Liver (tissue), 8 donors: ENCODE measurements at regions not wholly inside any gene's neighbourhood (a gene's known extent, or its start where the extent isn't known, plus 50 kb on each side); places are given as distances from the start of the nearest gene placed in this dataset.

ENCODE experiments used
- DNase-seq: peaks from one replicate; pipeline ENCODE4 v3.0.0-alpha.2; 2017; ENCODE audit warnings: low spot score
- H3K27ac ChIP-seq, 2 donors: one replicate each; pipeline ENCODE4 v1.7.0; 2013; ENCODE audit warnings: inconsistent platforms in 2 of 2, low read length in 2 of 2, control low read depth in 1 of 2, low read depth in 1 of 2, mild to moderate bottlenecking in 1 of 2
- H3K27me3 ChIP-seq, 4 donors: one replicate each; pipeline versions ENCODE4 v1.6.1 to v1.7.0; 2013; ENCODE audit warnings: low read length in 3 of 4, inconsistent platforms in 1 of 4, mild to moderate bottlenecking in 1 of 4, moderate library complexity in 1 of 4; ENCODE audit not compliant: control insufficient read depth in 4 of 4, insufficient read depth in 4 of 4
- H3K36me3 ChIP-seq, 4 donors: one replicate each; pipeline versions ENCODE4 v1.6.1 to v1.7.0; 2013; ENCODE audit warnings: low read length in 3 of 4, mild to moderate bottlenecking in 3 of 4, low read depth in 1 of 4, moderate library complexity in 1 of 4; ENCODE audit not compliant: control insufficient read depth in 4 of 4, insufficient read depth in 3 of 4
- H3K4me1 ChIP-seq, 4 donors: one replicate each; pipeline versions ENCODE4 v1.6.1 to v1.7.0; 2013; ENCODE audit warnings: low read length in 3 of 4, mild to moderate bottlenecking in 3 of 4, moderate library complexity in 1 of 4; ENCODE audit not compliant: control insufficient read depth in 4 of 4, insufficient read depth in 4 of 4
- H3K4me3 ChIP-seq, 3 donors: one replicate each; pipeline versions ENCODE4 v1.6.1 to v1.7.0; 2013; ENCODE audit warnings: low read length in 3 of 3, control low read depth in 1 of 3, low read depth in 1 of 3, mild to moderate bottlenecking in 1 of 3
- H3K9ac ChIP-seq, 2 donors: one replicate each; pipeline ENCODE4 v1.7.0; 2013; ENCODE audit warnings: low read length in 2 of 2, mild to moderate bottlenecking in 2 of 2, moderate library complexity in 2 of 2, control low read depth in 1 of 2, low read depth in 1 of 2
- H3K9me3 ChIP-seq, 4 donors: one replicate each; pipeline versions ENCODE4 v1.6.1 to v1.7.0; 2013; ENCODE audit warnings: low read length in 3 of 4; ENCODE audit not compliant: control insufficient read depth in 4 of 4
- ATF3 ChIP-seq: IDR thresholded peaks from 2 replicates; pipeline ENCODE4 v1.6.1; 2016; ENCODE audit warnings: antibody characterized with exemption
- CTCF ChIP-seq: fragments of 150-350 bp; IDR thresholded peaks from 2 replicates; pipeline ENCODE4 v1.5.1; 2017; ENCODE audit warnings: improper control_type of control experiment, low read depth, low read length; ENCODE audit not compliant: missing input control
- EGR1 ChIP-seq, 2 donors: IDR thresholded peaks; 2 replicates each; pipeline ENCODE4 v1.6.1; 2016 to 2018; ENCODE audit warnings: antibody characterized with exemption in 2 of 2, low read depth in 2 of 2
- FOXA1 ChIP-seq: IDR thresholded peaks from 2 replicates; pipeline ENCODE4 v1.6.1; 2016; ENCODE audit warnings: antibody characterized with exemption
- FOXA2 ChIP-seq: IDR thresholded peaks from 2 replicates; pipeline ENCODE4 v1.6.1; 2016; ENCODE audit warnings: antibody characterized with exemption
- GABPA ChIP-seq, 2 donors: IDR thresholded peaks in 1 of 2; conservative IDR thresholded peaks in 1 of 2; 2 replicates each; pipeline ENCODE4 v1.6.1; 2016; ENCODE audit warnings: antibody characterized with exemption in 2 of 2, mild to moderate bottlenecking in 1 of 2, moderate library complexity in 1 of 2
- HNF4A ChIP-seq, 2 donors: conservative IDR thresholded peaks; 2 replicates each; pipeline ENCODE4 v1.6.1; 2016; ENCODE audit warnings: antibody characterized with exemption in 2 of 2, mild to moderate bottlenecking in 2 of 2
- JUND ChIP-seq, 2 donors: IDR thresholded peaks; 2 replicates each; pipeline ENCODE4 v1.6.1; 2016; ENCODE audit warnings: antibody characterized with exemption in 2 of 2
- MAX ChIP-seq: IDR thresholded peaks from 2 replicates; pipeline ENCODE4 v1.6.1; 2016; ENCODE audit warnings: antibody characterized with exemption
- NR2F2 ChIP-seq: IDR thresholded peaks from 2 replicates; pipeline ENCODE4 v1.6.1; 2016; ENCODE audit warnings: antibody characterized with exemption
- RAD21 ChIP-seq, 2 donors: IDR thresholded peaks; 2 replicates each; pipeline ENCODE4 v1.6.1; 2016; ENCODE audit warnings: antibody characterized with exemption in 2 of 2, mild to moderate bottlenecking in 2 of 2
- RXRA ChIP-seq, 2 donors: IDR thresholded peaks; 2 replicates each; pipeline ENCODE4 v1.6.1; 2017 to 2018; ENCODE audit warnings: antibody characterized with exemption in 2 of 2, mild to moderate bottlenecking in 1 of 2
- SP1 ChIP-seq: IDR thresholded peaks from 2 replicates; pipeline ENCODE4 v1.6.1; 2018; ENCODE audit warnings: antibody characterized with exemption, mild to moderate bottlenecking
- TAF1 ChIP-seq: conservative IDR thresholded peaks from 2 replicates; pipeline ENCODE4 v1.6.1; 2016; ENCODE audit warnings: antibody characterized with exemption, mild to moderate bottlenecking
- YY1 ChIP-seq: IDR thresholded peaks from 2 replicates; pipeline ENCODE4 v1.6.1; 2016; ENCODE audit warnings: antibody characterized with exemption, mild to moderate bottlenecking
- WGBS: extraction: QIAGEN DNeasy Blood & Tissue Kit; methylation state at CpG from one replicate; pipeline ENCODE4 v1.1.7; 2013; 5-methylcytosine and 5-hydroxymethylcytosine counted together
- TF ChIP-seq, protein P1 (sequence below): IDR thresholded peaks from 2 replicates; pipeline ENCODE4 v1.6.1; 2016; ENCODE audit warnings: antibody characterized with exemption, mild to moderate bottlenecking
- donor health status: healthy.
- donor health status: healthy.
- donor health status: healthy.
- donor health status: healthy.
- donor health status: healthy.

GRCh38 chr11:133697161-133697560 is 148.2 kb downstream of the SPATA19 start:
- H3K4me3 ChIP-seq, result no peak overlapping the region
- TF ChIP-seq HNF4A (conservative IDR thresholded peaks at IDR 0.05), result no peak
- TF ChIP-seq, protein P1, sequence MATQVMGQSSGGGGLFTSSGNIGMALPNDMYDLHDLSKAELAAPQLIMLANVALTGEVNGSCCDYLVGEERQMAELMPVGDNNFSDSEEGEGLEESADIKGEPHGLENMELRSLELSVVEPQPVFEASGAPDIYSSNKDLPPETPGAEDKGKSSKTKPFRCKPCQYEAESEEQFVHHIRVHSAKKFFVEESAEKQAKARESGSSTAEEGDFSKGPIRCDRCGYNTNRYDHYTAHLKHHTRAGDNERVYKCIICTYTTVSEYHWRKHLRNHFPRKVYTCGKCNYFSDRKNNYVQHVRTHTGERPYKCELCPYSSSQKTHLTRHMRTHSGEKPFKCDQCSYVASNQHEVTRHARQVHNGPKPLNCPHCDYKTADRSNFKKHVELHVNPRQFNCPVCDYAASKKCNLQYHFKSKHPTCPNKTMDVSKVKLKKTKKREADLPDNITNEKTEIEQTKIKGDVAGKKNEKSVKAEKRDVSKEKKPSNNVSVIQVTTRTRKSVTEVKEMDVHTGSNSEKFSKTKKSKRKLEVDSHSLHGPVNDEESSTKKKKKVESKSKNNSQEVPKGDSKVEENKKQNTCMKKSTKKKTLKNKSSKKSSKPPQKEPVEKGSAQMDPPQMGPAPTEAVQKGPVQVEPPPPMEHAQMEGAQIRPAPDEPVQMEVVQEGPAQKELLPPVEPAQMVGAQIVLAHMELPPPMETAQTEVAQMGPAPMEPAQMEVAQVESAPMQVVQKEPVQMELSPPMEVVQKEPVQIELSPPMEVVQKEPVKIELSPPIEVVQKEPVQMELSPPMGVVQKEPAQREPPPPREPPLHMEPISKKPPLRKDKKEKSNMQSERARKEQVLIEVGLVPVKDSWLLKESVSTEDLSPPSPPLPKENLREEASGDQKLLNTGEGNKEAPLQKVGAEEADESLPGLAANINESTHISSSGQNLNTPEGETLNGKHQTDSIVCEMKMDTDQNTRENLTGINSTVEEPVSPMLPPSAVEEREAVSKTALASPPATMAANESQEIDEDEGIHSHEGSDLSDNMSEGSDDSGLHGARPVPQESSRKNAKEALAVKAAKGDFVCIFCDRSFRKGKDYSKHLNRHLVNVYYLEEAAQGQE, result no peak
- TF ChIP-seq RAD21 (IDR thresholded peaks at IDR 0.05), result no peak
- TF ChIP-seq YY1, result no peak
- TF ChIP-seq ATF3, result no peak
- no peak for TF ChIP-seq EGR1 (IDR thresholded peaks at IDR 0.05; ENCODE audit: low read depth in 2 of 2)
- no peak for TF ChIP-seq FOXA2
- TF ChIP-seq FOXA1, result no peak
- no peak for TF ChIP-seq TAF1
- no peak for TF ChIP-seq SP1
- no peak for TF ChIP-seq JUND (IDR thresholded peaks at IDR 0.05)
- 58% methylated on average over 5 of the region's 5 CpGs for WGBS
- H3K27ac ChIP-seq, result no peak overlapping the region
- no peak overlapping the region for H3K9ac ChIP-seq
- H3K27me3 ChIP-seq, result peaks cover 0 to 3% (median 0%) of the 10 kb centered on the region in 4 donors
- H3K9me3 ChIP-seq, result no peaks in the 10 kb centered on the region
- H3K4me1 ChIP-seq, result no peaks in the 10 kb centered on the region
- no peaks in the 10 kb centered on the region for H3K36me3 ChIP-seq
- no peak for DNase-seq

DNA sequence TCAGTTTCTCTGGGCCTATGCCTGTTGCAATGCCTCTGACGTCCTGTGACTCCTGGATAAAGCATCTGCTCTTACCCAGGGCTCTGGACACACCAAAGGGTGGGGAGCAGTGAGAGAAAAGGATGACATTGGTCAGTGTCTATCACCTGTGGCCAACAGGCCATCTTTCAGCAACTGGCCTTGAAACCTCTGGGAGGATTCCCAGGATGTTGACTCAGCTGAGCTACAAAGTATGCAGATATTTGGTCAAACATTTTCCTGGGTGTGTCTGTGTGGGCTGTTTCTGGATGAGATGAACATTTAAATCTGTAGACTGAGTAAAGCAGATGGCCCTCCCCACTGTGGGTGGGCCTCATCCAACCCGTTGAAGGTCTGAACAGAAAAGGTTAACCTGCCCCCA is 149.9 kb downstream of the SPATA19 start:
- no peaks in the 10 kb centered on the region for H3K9me3 ChIP-seq

GRCh38 chr11:133694701-133695100 is 150.6 kb downstream of the SPATA19 start:
- Histone ChIP-seq H3K9me3 (no peaks in the 10 kb centered on the region), H3K27ac (no peak overlapping the region), H3K4me3 (no peak overlapping the region), H3K36me3 (no peaks in the 10 kb centered on the region), H3K9ac (no peak overlapping the region), H3K4me1 (no peaks in the 10 kb centered on the region), H3K27me3 (peaks cover 0 to 3% (median 0%) of the 10 kb centered on the region in 4 donors)
- DNase-seq, result no peak
- 68% methylated on average over 3 of the region's 3 CpGs for whole genome bisulfite sequencing
- TF ChIP-seq, protein P1, result no peak
- TF ChIP-seq MAX (no peak), FOXA2 (no peak), GABPA (IDR thresholded peaks at IDR 0.05 in 1 of 2, conservative IDR thresholded peaks at IDR 0.05 in 1 of 2) (no peak), HNF4A (conservative IDR thresholded peaks at IDR 0.05) (no peak), FOXA1 (no peak), SP1 (no peak), CTCF (no peak)

More for the DNA sequence above, 149.9 kb downstream of the SPATA19 start:
- no peaks in the 10 kb centered on the region for H3K4me1 ChIP-seq
- 63% methylated on average over 2 of the region's 2 CpGs for WGBS
- no peak overlapping the region for H3K9ac ChIP-seq
- no peak overlapping the region for H3K27ac ChIP-seq
- TF ChIP-seq FOXA2 (no peak), SP1 (no peak), TAF1 (no peak), RXRA (IDR thresholded peaks at IDR 0.05) (no peak), JUND (IDR thresholded peaks at IDR 0.05) (no peak), ATF3 (no peak), FOXA1 (no peak), EGR1 (IDR thresholded peaks at IDR 0.05; ENCODE audit: low read depth in 2 of 2) (no peak), NR2F2 (no peak)
- no peaks in the 10 kb centered on the region for H3K36me3 ChIP-seq
- H3K27me3 ChIP-seq, result peaks cover 0 to 3% (median 0%) of the 10 kb centered on the region in 4 donors
- no peak overlapping the region for H3K4me3 ChIP-seq
- no peak for DNase-seq
